ENCODE measurements at regions not wholly inside any gene's neighbourhood (a gene's known extent, or its start where the extent isn't known, plus 50 kb on each side); places are given as distances from the start of the nearest gene placed in this dataset.

DNA sequence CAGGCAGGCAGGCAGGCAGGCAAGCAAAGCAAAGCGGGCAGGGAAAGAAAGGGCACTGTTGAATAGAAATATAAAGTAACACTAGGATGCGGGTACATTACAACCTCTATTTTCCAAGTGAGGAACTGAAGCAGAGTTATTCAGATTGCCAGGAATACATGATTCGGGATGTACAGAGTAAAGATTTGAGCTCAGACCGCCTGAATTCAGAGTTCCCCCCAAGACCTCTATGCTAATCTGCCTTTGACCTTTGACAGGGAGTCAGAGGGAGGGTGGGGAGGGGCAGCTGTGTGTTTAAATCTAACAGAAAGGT is 271.9 kb upstream of the SMIM31 start:
- no peak overlapping the region for H3K27ac Mint-ChIP-seq
- POLR2A ChIA-PET = no interaction called here
- CTCF ChIA-PET = no interaction called here

More for the DNA sequence above, 271.9 kb upstream of the SMIM31 start:
- Mint-ChIP-seq H3K27me3 (ENCODE audit: low read depth) (no peaks in the 10 kb centered on the region), H3K9me3 (peaks cover 8% of the 10 kb centered on the region; the same call in 1 of the 2 replicates), H3K4me3 (no peak overlapping the region), H3K4me1 (no peaks in the 10 kb centered on the region), H3K36me3 (no peaks in the 10 kb centered on the region)
- DNase-seq (ENCODE audit: low spot score) (no peak), ATAC-seq (no peak)
- TF ChIP-seq, protein P1, sequence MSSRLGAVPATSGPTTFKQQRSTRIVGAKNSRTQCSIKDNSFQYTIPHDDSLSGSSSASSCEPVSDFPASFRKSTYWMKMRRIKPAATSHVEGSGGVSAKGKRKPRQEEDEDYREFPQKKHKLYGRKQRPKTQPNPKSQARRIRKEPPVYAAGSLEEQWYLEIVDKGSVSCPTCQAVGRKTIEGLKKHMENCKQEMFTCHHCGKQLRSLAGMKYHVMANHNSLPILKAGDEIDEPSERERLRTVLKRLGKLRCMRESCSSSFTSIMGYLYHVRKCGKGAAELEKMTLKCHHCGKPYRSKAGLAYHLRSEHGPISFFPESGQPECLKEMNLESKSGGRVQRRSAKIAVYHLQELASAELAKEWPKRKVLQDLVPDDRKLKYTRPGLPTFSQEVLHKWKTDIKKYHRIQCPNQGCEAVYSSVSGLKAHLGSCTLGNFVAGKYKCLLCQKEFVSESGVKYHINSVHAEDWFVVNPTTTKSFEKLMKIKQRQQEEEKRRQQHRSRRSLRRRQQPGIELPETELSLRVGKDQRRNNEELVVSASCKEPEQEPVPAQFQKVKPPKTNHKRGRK (CRISPR knock-in tag; IDR thresholded peaks at IDR 0.05; ENCODE audit: borderline replicate concordance) = no peak
- TF ChIP-seq, protein P2, sequence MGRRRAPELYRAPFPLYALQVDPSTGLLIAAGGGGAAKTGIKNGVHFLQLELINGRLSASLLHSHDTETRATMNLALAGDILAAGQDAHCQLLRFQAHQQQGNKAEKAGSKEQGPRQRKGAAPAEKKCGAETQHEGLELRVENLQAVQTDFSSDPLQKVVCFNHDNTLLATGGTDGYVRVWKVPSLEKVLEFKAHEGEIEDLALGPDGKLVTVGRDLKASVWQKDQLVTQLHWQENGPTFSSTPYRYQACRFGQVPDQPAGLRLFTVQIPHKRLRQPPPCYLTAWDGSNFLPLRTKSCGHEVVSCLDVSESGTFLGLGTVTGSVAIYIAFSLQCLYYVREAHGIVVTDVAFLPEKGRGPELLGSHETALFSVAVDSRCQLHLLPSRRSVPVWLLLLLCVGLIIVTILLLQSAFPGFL (CRISPR knock-in tag; IDR thresholded peaks at IDR 0.05; ENCODE audit: borderline replicate concordance) = no peak
- TF ChIP-seq PRRX2 (CRISPR knock-in tag; IDR thresholded peaks at IDR 0.05) (no peak), TEAD4 (CRISPR knock-in tag; IDR thresholded peaks at IDR 0.05) (no peak), MYBL2 (CRISPR knock-in tag; IDR thresholded peaks at IDR 0.05) (no peak), JAZF1 (CRISPR knock-in tag; IDR thresholded peaks at IDR 0.05) (no peak), HMGA2 (CRISPR knock-in tag; IDR thresholded peaks at IDR 0.05) (no peak), SP1 (CRISPR knock-in tag; conservative IDR thresholded peaks at IDR 0.05) (no peak), FOXJ3 (CRISPR knock-in tag; IDR thresholded peaks at IDR 0.05; ENCODE audit: borderline replicate concordance) (no peak), NFE2L1 (CRISPR knock-in tag; IDR thresholded peaks at IDR 0.05) (no peak), MXD4 (CRISPR knock-in tag; IDR thresholded peaks at IDR 0.05; ENCODE audit: borderline replicate concordance) (no peak)
- TF ChIP-seq, protein P3, sequence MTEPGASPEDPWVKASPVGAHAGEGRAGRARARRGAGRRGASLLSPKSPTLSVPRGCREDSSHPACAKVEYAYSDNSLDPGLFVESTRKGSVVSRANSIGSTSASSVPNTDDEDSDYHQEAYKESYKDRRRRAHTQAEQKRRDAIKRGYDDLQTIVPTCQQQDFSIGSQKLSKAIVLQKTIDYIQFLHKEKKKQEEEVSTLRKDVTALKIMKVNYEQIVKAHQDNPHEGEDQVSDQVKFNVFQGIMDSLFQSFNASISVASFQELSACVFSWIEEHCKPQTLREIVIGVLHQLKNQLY (CRISPR knock-in tag; IDR thresholded peaks at IDR 0.05) = no peak
- TF ChIP-seq, protein P4, sequence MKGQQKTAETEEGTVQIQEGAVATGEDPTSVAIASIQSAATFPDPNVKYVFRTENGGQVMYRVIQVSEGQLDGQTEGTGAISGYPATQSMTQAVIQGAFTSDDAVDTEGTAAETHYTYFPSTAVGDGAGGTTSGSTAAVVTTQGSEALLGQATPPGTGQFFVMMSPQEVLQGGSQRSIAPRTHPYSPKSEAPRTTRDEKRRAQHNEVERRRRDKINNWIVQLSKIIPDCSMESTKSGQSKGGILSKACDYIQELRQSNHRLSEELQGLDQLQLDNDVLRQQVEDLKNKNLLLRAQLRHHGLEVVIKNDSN (CRISPR knock-in tag; IDR thresholded peaks at IDR 0.05) = no peak
- TF ChIP-seq, protein P5, sequence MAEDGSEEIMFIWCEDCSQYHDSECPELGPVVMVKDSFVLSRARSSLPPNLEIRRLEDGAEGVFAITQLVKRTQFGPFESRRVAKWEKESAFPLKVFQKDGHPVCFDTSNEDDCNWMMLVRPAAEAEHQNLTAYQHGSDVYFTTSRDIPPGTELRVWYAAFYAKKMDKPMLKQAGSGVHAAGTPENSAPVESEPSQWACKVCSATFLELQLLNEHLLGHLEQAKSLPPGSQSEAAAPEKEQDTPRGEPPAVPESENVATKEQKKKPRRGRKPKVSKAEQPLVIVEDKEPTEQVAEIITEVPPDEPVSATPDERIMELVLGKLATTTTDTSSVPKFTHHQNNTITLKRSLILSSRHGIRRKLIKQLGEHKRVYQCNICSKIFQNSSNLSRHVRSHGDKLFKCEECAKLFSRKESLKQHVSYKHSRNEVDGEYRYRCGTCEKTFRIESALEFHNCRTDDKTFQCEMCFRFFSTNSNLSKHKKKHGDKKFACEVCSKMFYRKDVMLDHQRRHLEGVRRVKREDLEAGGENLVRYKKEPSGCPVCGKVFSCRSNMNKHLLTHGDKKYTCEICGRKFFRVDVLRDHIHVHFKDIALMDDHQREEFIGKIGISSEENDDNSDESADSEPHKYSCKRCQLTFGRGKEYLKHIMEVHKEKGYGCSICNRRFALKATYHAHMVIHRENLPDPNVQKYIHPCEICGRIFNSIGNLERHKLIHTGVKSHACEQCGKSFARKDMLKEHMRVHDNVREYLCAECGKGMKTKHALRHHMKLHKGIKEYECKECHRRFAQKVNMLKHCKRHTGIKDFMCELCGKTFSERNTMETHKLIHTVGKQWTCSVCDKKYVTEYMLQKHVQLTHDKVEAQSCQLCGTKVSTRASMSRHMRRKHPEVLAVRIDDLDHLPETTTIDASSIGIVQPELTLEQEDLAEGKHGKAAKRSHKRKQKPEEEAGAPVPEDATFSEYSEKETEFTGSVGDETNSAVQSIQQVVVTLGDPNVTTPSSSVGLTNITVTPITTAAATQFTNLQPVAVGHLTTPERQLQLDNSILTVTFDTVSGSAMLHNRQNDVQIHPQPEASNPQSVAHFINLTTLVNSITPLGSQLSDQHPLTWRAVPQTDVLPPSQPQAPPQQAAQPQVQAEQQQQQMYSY (CRISPR knock-in tag; IDR thresholded peaks at IDR 0.05) = no peak
- TF ChIP-seq, protein P6, sequence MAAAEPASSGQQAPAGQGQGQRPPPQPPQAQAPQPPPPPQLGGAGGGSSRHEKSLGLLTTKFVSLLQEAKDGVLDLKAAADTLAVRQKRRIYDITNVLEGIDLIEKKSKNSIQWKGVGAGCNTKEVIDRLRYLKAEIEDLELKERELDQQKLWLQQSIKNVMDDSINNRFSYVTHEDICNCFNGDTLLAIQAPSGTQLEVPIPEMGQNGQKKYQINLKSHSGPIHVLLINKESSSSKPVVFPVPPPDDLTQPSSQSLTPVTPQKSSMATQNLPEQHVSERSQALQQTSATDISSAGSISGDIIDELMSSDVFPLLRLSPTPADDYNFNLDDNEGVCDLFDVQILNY (CRISPR knock-in tag; IDR thresholded peaks at IDR 0.05) = no peak
- TF ChIP-seq, protein P7, sequence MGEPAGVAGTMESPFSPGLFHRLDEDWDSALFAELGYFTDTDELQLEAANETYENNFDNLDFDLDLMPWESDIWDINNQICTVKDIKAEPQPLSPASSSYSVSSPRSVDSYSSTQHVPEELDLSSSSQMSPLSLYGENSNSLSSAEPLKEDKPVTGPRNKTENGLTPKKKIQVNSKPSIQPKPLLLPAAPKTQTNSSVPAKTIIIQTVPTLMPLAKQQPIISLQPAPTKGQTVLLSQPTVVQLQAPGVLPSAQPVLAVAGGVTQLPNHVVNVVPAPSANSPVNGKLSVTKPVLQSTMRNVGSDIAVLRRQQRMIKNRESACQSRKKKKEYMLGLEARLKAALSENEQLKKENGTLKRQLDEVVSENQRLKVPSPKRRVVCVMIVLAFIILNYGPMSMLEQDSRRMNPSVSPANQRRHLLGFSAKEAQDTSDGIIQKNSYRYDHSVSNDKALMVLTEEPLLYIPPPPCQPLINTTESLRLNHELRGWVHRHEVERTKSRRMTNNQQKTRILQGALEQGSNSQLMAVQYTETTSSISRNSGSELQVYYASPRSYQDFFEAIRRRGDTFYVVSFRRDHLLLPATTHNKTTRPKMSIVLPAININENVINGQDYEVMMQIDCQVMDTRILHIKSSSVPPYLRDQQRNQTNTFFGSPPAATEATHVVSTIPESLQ (CRISPR knock-in tag; IDR thresholded peaks at IDR 0.05) = no peak
- TF ChIP-seq, protein P8, sequence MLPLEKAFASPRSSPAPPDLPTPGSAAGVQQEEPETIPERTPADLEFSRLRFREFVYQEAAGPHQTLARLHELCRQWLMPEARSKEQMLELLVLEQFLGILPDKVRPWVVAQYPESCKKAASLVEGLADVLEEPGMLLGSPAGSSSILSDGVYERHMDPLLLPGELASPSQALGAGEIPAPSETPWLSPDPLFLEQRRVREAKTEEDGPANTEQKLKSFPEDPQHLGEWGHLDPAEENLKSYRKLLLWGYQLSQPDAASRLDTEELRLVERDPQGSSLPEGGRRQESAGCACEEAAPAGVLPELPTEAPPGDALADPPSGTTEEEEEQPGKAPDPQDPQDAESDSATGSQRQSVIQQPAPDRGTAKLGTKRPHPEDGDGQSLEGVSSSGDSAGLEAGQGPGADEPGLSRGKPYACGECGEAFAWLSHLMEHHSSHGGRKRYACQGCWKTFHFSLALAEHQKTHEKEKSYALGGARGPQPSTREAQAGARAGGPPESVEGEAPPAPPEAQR (CRISPR knock-in tag; IDR thresholded peaks at IDR 0.05) = no peak
- TF ChIP-seq, protein P9, sequence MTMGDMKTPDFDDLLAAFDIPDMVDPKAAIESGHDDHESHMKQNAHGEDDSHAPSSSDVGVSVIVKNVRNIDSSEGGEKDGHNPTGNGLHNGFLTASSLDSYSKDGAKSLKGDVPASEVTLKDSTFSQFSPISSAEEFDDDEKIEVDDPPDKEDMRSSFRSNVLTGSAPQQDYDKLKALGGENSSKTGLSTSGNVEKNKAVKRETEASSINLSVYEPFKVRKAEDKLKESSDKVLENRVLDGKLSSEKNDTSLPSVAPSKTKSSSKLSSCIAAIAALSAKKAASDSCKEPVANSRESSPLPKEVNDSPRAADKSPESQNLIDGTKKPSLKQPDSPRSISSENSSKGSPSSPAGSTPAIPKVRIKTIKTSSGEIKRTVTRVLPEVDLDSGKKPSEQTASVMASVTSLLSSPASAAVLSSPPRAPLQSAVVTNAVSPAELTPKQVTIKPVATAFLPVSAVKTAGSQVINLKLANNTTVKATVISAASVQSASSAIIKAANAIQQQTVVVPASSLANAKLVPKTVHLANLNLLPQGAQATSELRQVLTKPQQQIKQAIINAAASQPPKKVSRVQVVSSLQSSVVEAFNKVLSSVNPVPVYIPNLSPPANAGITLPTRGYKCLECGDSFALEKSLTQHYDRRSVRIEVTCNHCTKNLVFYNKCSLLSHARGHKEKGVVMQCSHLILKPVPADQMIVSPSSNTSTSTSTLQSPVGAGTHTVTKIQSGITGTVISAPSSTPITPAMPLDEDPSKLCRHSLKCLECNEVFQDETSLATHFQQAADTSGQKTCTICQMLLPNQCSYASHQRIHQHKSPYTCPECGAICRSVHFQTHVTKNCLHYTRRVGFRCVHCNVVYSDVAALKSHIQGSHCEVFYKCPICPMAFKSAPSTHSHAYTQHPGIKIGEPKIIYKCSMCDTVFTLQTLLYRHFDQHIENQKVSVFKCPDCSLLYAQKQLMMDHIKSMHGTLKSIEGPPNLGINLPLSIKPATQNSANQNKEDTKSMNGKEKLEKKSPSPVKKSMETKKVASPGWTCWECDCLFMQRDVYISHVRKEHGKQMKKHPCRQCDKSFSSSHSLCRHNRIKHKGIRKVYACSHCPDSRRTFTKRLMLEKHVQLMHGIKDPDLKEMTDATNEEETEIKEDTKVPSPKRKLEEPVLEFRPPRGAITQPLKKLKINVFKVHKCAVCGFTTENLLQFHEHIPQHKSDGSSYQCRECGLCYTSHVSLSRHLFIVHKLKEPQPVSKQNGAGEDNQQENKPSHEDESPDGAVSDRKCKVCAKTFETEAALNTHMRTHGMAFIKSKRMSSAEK (CRISPR knock-in tag; IDR thresholded peaks at IDR 0.05; ENCODE audit: borderline replicate concordance) = no peak

Measured in WTC11 (cell line).